ENCODE measurements at regions not wholly inside any gene's neighbourhood (a gene's known extent, or its start where the extent isn't known, plus 50 kb on each side); places are given as distances from the start of the nearest gene placed in this dataset.
"Not testable (repeated sequence)": the region's sequence is repeated elsewhere in the genome, so short reads cannot be mapped to it uniquely, and the experiment has no call there.

GRCh38 chr2:87290566-87291307 lies 269.1 kb upstream of the PLGLB1 start:
- not testable (repeated sequence) for DNase-seq, H3K4me3 ChIP-seq, H3K36me3 ChIP-seq, H3K27me3 ChIP-seq, H3K9me3 ChIP-seq

- H3K27me3 ChIP-seq, H3K4me3 ChIP-seq, H3K9me3 ChIP-seq, H3K36me3 ChIP-seq, DNase-seq: not testable (repeated sequence)
Observed at GRCh38 chr2:87291400-87292200, 270.0 kb upstream of the PLGLB1 start.

- H3K4me3 ChIP-seq, H3K27me3 ChIP-seq, H3K9me3 ChIP-seq, DNase-seq, H3K36me3 ChIP-seq: not testable (repeated sequence)
Observed at GRCh38 chr2:87293931-87294594, 272.4 kb upstream of the PLGLB1 start.

- not testable (repeated sequence) for H3K9me3 ChIP-seq, H3K4me3 ChIP-seq, H3K36me3 ChIP-seq, DNase-seq, H3K27me3 ChIP-seq
Observed at GRCh38 chr2:87295135-87295534, 273.5 kb upstream of the PLGLB1 start.

- H3K9me3 ChIP-seq, H3K27me3 ChIP-seq, H3K36me3 ChIP-seq, H3K4me3 ChIP-seq, DNase-seq: not testable (repeated sequence)
Observed at GRCh38 chr2:87301349-87301748, 279.7 kb upstream of the PLGLB1 start.

- H3K9me3 ChIP-seq, DNase-seq, H3K4me3 ChIP-seq, H3K36me3 ChIP-seq, H3K27me3 ChIP-seq: not testable (repeated sequence)
Observed at GRCh38 chr2:87301871-87302270, 280.2 kb upstream of the PLGLB1 start.

GRCh38 chr2:87308621-87309020 lies 287.0 kb upstream of the PLGLB1 start:
- H3K27me3 ChIP-seq, H3K4me3 ChIP-seq, H3K9me3 ChIP-seq, H3K36me3 ChIP-seq, DNase-seq: not testable (repeated sequence)

- DNase-seq = peak; percentile 13
- H3K27me3 ChIP-seq, H3K36me3 ChIP-seq, H3K9me3 ChIP-seq, H3K4me3 ChIP-seq: not testable (repeated sequence)
Observed at GRCh38 chr2:87309785-87310184, 288.1 kb upstream of the PLGLB1 start.

GRCh38 chr2:87311896-87312441 lies 290.3 kb upstream of the PLGLB1 start:
- H3K4me3 ChIP-seq, H3K27me3 ChIP-seq, H3K36me3 ChIP-seq, DNase-seq, H3K9me3 ChIP-seq: not testable (repeated sequence)

GRCh38 chr2:87314622-87315021 lies 293.0 kb upstream of the PLGLB1 start:
- H3K9me3 ChIP-seq, H3K4me3 ChIP-seq, H3K36me3 ChIP-seq, H3K27me3 ChIP-seq, DNase-seq: not testable (repeated sequence)

- DNase-seq, H3K4me3 ChIP-seq, H3K36me3 ChIP-seq, H3K27me3 ChIP-seq, H3K9me3 ChIP-seq: not testable (repeated sequence)
Observed at GRCh38 chr2:87315183-87315902, 293.7 kb upstream of the PLGLB1 start.

GRCh38 chr2:87317193-87317592 lies 295.5 kb upstream of the PLGLB1 start:
- not testable (repeated sequence) for H3K9me3 ChIP-seq, DNase-seq, H3K27me3 ChIP-seq, H3K4me3 ChIP-seq, H3K36me3 ChIP-seq

- H3K4me3 ChIP-seq, H3K27me3 ChIP-seq, H3K9me3 ChIP-seq, H3K36me3 ChIP-seq: not testable (repeated sequence)
- peak; percentile 55 for DNase-seq
Observed at GRCh38 chr2:87318814-87319491, 297.3 kb upstream of the PLGLB1 start.

- H3K4me3 ChIP-seq, H3K9me3 ChIP-seq, H3K36me3 ChIP-seq, H3K27me3 ChIP-seq, DNase-seq: not testable (repeated sequence)
Observed at GRCh38 chr2:87319705-87320104, 298.1 kb upstream of the PLGLB1 start.

GRCh38 chr2:87321201-87321600 lies 299.6 kb upstream of the PLGLB1 start:
- H3K27me3 ChIP-seq, H3K36me3 ChIP-seq, H3K4me3 ChIP-seq, H3K9me3 ChIP-seq, DNase-seq: not testable (repeated sequence)

GRCh38 chr2:87324335-87325041 lies 302.8 kb upstream of the PLGLB1 start:
- not testable (repeated sequence) for H3K36me3 ChIP-seq, DNase-seq, H3K27me3 ChIP-seq, H3K4me3 ChIP-seq, H3K9me3 ChIP-seq

Measured in MG63 (cell line).